Esophagus muscularis mucosa (tissue), 3 donors: ENCODE measurements at regions not wholly inside any gene's neighbourhood (a gene's known extent, or its start where the extent isn't known, plus 50 kb on each side); places are given as distances from the start of the nearest gene placed in this dataset.

Experiments
- POLR2A ChIP-seq: fragments of 450-650 bp; IDR thresholded peaks from one replicate; pipeline ENCODE4 v1.6.1; 2017; ENCODE audit warnings: antibody characterized with exemption, moderate library complexity, mild to moderate bottlenecking, low read depth
- TF ChIP-seq, protein P1 (sequence below), 3 experiments: fragments of 200-600 bp in 2 of 3; fragments of 450-650 bp in 1 of 3; sonication (generic) in 2 of 3; IDR thresholded peaks; one replicate each; pipeline ENCODE4 v1.5.1; 2017 to 2019; ENCODE audit warnings: antibody characterized with exemption in 3 of 3, mild to moderate bottlenecking in 2 of 3, moderate library complexity in 1 of 3

DNA sequence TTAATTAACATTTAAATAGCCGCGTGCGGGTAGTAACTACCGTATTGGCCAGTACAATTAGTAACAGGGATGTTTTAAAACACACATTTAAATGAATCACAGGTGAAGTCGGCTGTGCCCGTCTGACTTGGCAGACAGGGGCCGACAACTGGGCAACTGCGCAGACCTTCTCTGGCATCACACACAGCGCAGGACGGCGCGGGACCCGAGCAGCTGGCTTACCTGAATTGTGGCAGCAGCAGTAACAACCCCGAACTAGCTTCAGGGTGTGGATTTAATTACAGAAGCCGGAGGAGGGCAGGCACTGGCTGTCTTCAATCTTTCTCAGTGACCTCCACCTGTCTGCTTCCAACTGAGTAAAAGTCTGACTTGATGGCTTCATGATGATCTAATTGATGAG lies 91.7 kb downstream of the DACT2 start:
- TF ChIP-seq POLR2A: no peak
- TF ChIP-seq, protein P1, sequence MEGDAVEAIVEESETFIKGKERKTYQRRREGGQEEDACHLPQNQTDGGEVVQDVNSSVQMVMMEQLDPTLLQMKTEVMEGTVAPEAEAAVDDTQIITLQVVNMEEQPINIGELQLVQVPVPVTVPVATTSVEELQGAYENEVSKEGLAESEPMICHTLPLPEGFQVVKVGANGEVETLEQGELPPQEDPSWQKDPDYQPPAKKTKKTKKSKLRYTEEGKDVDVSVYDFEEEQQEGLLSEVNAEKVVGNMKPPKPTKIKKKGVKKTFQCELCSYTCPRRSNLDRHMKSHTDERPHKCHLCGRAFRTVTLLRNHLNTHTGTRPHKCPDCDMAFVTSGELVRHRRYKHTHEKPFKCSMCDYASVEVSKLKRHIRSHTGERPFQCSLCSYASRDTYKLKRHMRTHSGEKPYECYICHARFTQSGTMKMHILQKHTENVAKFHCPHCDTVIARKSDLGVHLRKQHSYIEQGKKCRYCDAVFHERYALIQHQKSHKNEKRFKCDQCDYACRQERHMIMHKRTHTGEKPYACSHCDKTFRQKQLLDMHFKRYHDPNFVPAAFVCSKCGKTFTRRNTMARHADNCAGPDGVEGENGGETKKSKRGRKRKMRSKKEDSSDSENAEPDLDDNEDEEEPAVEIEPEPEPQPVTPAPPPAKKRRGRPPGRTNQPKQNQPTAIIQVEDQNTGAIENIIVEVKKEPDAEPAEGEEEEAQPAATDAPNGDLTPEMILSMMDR (IDR thresholded peaks at IDR 0.05): no peak
